Ovary (tissue), 3 donors: ENCODE measurements at regions not wholly inside any gene's neighbourhood (a gene's known extent, or its start where the extent isn't known, plus 50 kb on each side); places are given as distances from the start of the nearest gene placed in this dataset.

ENCODE experiments used
- CTCF ChIP-seq, 3 donors: fragments of 450-650 bp in 2 of 3; fragments of 200-600 bp in 1 of 3; IDR thresholded peaks; one replicate each; pipeline versions ENCODE4 v1.5.1 to v1.8.0; 2016 to 2022; ENCODE audit warnings: antibody characterized with exemption in 3 of 3, mild to moderate bottlenecking in 1 of 3
- EP300 ChIP-seq: sonication (generic); formaldehyde crosslinking; IDR thresholded peaks from one replicate; pipeline ENCODE4 v1.6.1; 2017; ENCODE audit warnings: antibody characterized with exemption
- POLR2A ChIP-seq: fragments of 450-650 bp; IDR thresholded peaks from one replicate; pipeline ENCODE4 v1.6.1; 2017; ENCODE audit warnings: antibody characterized with exemption, mild to moderate bottlenecking, moderate library complexity
- donor health status: DM: no; HTN: no; CAD: no.

- TF ChIP-seq CTCF (IDR thresholded peaks at IDR 0.05), result no peak
- no peak for TF ChIP-seq POLR2A
- TF ChIP-seq EP300, result no peak
Observed at GRCh38 chr6:114398481-114398880, 55.7 kb upstream of the HS3ST5 start.
